ENCODE measurements at regions not wholly inside any gene's neighbourhood (a gene's known extent, or its start where the extent isn't known, plus 50 kb on each side); places are given as distances from the start of the nearest gene placed in this dataset.

DNA sequence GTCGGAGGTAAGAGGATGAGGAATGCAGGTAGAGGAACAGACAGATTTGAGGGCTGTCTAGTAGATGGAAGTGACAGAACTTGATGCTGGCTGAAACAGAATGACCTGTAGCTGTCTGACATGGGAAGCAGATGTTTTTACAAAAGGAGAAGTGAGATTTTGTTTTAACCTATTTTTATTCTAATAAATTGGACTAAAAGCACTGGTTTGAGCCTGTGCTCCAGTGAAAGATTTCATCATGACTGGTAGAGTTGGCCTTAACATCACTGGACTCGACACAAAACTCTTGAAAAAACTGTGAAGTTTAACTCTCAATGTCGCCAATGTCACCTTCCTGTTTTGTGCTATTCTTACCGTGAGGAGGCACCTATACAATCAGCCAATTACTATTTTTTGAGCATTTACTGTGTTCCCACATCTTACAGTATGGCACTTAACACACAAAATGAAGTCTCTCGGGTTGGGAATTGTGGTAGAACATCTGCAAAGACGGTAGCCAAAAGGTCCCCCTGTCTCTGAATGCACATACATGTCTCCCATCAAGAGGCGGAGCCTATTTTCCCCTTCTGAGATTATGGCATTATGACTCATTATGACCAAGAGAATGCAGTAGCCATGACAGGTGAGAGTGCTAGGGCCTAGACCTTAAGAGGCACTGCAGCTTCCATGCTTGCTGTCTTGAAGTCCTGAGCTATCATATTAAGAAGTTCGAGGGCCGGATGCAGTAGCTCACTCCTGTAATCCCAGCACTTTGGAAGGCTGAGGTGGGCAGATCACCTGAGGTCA is 93.2 kb downstream of the FOXF2 start:
- no peak for DNase-seq (ENCODE audit: low read depth, low spot score)

DNA sequence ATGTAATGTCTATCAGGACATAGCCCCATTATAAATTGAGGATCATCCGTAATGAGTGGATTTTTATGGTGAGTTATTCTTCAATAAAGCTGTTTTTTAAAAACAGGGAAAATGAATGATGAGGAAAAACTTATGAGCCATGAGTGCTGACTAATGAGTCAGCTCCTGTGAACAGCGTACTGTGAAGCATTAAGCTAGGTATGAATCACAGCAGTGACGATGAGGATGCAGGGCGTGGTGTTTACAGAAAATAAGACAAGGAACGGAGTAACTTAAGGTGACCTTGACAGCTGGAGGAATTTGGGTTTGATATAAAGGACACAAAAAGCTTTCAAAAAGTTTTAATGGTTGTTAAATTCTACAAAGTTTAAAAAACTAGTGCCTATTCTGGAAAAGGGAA is 96.3 kb downstream of the FOXF2 start:
- DNase-seq (ENCODE audit: low read depth, low spot score), result peak; percentile 18

DNA sequence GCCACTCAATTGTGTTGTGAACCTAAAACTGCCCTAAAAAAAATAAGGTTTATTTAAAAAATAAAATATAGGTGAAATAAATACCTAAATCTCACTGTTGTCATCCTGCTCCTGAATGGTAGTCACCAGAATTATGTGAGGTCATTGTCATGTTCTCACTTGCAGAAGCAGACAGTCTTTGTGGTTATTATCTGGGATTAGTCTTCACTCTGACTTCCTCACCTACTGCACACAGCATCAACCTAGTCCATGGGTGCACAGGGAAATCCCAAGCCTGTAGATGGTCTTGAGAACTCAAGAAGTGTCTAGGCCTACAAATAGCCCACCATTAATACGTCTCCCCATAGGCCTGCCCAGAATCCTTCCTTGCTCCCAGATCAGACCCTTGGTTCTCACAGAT is 97.0 kb downstream of the FOXF2 start:
- no peak for DNase-seq (ENCODE audit: low read depth, low spot score)

DNA sequence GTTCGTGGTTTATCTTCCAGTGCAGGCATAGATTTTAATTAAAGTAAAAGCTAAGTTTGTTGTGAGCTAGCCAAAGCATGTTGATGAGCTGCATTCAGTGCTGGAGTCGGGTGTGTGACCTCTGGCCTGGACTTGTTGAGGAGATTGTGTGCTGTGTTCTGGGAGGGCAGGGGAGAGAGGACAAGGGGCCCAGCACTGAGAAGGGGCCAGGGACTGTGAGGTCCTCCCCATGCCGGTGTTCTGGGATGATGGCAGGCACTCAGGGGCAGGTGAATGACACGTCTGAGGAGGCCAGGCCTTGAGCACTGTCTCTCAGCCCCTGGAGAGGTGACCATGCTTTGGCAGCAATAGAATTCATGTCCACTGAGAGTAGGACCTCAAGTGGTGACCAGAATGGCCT is 97.9 kb downstream of the FOXF2 start:
- no peak for DNase-seq (ENCODE audit: low read depth, low spot score)

- DNase-seq (ENCODE audit: low read depth, low spot score), result no peak
Observed at GRCh38 chr6:1491025-1491424, 101.6 kb downstream of the FOXF2 start.

GRCh38 chr6:1491591-1492319 is 102.4 kb downstream of the FOXF2 start:
- DNase-seq (ENCODE audit: low read depth, low spot score), result no peak

- DNase-seq (ENCODE audit: low read depth, low spot score), result no peak
Observed at GRCh38 chr6:1494671-1495070, 105.3 kb downstream of the FOXF2 start.

- DNase-seq (ENCODE audit: low read depth, low spot score), result no peak
Observed at GRCh38 chr6:1495344-1495743, 106.0 kb downstream of the FOXF2 start.

GRCh38 chr6:1496092-1496491 is 106.7 kb downstream of the FOXF2 start:
- no peak for DNase-seq (ENCODE audit: low read depth, low spot score)

DNA sequence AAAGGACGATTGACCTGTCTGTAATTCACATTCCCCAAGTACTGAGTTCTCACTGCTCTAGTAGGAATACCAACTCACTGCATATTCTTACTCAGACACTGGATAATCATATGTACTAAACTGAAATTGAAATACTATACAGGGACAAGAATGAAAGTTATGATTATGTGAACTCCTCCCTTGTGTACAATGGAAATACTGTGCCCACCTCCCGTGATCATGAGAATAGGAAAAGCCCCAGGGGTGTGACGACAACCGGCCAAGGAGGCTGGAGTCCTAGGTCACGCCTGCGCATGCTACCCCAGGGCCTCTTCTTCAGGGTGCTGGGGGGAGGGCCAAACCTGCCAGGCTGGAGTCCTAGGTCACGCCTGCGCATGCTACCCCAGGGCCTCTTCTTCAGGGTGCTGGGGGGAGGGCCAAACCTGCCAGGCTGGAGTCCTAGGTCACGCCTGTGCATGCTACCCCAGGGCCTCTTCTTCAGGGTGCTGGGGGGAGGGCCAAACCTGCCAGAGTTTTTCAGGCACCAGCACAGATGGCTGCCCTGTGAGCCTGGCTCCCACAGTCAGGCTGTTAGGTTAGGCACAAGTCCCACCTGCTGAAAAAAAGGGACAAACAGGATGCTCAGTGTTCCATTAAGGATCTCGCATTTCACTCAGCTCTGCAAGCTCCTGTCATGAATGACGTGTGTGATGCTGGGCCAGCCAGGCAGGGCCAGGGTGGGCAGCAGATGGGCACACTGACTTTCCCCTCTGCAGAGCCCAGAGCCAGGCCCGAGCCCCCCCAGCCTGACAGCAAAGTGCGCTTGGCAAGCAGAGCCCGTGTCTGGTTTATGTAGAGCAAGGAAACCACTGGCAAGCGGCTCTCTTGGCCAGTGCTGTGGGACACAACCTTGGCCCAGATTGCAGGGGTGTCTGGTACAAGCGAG is 107.7 kb downstream of the FOXF2 start:
- DNase-seq (ENCODE audit: low read depth, low spot score), result no peak

DNA sequence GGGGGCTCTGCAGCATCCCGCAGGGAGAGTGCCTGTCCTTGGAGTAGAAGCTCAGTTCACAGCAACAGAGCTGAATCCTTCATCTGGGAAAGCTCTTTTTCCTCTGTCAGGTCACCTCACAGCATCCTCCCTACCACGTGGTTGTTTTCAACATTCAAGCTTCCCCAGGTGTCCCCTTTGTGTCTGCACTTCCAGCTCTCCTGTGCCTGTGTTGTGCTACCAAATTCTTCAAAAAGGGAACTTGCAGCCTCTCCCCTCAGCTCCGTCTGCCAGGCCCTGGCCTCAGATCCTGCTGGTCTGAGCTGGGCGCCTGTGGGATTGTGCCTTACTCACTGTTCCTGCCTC is 108.4 kb downstream of the FOXF2 start:
- no peak for DNase-seq (ENCODE audit: low read depth, low spot score)

- no peak for DNase-seq (ENCODE audit: low read depth, low spot score)
Observed at GRCh38 chr6:1498491-1499113, 109.2 kb downstream of the FOXF2 start.

GRCh38 chr6:1499777-1500176 is 109.9 kb upstream of the FOXC1 start:
- DNase-seq (ENCODE audit: low read depth, low spot score), result no peak

DNA sequence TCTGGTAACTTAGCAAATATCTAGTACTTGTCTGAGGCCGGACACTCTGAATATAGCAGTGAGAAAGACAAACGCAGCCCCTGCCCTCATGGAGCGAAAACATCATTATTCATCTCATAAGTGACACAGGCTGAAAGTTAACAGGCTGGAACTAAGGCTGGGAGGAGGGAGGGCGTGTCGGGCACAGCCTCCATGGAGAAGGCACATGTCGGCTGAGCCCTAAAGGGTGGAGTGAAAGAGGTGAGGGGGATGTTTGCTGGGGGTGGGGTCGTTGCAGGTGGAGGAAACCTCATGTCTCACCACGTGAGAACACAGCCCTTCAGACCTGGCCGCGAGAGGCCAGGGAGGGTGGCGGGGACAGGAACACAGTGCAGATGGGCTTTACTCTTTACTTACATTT is 108.8 kb upstream of the FOXC1 start:
- DNase-seq (ENCODE audit: low read depth, low spot score), result no peak

DNA sequence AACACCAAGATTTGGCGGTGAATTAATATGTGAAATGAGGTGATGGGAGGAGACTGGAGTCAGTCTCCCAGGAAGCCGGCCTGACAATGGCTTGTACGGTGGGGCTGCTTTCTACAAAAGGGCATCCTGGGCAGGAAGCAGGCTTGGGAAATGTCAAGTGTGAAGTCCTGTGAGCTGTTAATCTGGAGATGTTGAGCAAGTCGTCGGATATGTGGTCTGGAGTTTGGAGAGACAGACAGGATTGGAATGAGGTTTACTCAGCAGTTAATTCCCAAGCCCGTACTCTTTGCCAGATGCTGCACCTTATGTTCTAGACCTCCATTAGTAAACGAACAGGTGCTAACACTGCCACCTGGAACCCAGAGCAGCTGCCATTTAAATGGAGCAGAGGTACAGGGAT is 107.7 kb upstream of the FOXC1 start:
- DNase-seq (ENCODE audit: low read depth, low spot score), result no peak

- DNase-seq (ENCODE audit: low read depth, low spot score), result no peak
Observed at GRCh38 chr6:1503811-1504210, 105.9 kb upstream of the FOXC1 start.

GRCh38 chr6:1504465-1504864 is 105.2 kb upstream of the FOXC1 start:
- DNase-seq (ENCODE audit: low read depth, low spot score), result no peak

DNA sequence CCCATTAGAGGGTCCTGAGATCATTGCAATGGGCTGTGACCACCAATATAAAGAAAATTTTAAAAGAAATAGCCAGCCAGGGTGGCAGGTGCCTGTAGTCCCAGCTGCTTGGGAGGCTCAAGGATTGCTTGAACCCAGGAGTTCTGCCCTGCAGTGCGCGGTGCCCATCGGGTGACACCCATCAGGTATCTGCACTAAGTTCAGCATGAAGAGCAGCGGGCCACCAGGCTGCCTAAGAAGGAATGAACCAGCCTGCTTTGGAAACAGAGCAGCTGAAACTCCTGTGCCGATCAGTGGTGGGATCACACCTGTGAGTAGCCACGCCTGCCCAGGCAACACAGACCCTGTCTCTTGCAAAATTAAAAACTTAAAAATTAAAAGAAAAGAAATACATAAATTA is 102.5 kb upstream of the FOXC1 start:
- no peak for DNase-seq (ENCODE audit: low read depth, low spot score)

DNA sequence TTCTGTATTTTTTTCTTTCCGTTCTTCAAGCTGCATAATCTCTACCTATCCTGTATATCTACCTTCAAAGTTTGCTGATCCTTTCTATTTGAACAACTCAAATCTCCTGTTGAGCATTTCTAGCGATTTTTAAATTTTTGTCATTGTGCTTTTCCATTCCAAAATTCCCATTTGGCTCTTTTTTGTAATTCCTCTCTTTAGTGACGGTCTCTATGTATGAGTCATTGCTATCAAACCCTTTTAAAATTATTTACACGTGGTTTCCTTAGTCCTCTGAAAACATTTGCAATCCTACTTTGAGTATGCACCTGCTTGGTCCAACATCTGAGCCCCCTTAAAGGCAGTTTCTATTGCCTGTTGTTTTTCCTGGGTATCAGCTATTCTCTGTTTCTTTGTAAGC is 100.5 kb upstream of the FOXC1 start:
- DNase-seq (ENCODE audit: low read depth, low spot score), result no peak

DNA sequence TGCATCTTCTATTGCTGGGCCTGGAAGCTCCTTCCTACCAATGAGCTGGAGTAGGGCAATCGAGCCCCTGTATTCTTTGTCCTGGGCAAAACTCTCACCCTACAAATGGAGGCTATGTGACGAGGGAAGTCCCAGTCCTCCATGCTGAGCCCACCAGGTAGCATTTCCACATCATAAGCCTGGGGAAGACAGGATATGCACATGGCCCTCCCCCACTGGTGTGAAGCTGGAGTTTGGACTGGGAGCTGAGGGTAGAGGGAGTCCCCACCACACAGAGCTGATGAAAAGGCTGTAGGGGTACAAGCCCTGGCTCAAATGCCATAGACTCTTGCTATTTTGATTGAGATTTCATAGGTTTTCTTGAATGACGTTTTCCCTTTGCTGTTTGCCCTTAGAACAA is 99.5 kb upstream of the FOXC1 start:
- no peak for DNase-seq (ENCODE audit: low read depth, low spot score)

DNA sequence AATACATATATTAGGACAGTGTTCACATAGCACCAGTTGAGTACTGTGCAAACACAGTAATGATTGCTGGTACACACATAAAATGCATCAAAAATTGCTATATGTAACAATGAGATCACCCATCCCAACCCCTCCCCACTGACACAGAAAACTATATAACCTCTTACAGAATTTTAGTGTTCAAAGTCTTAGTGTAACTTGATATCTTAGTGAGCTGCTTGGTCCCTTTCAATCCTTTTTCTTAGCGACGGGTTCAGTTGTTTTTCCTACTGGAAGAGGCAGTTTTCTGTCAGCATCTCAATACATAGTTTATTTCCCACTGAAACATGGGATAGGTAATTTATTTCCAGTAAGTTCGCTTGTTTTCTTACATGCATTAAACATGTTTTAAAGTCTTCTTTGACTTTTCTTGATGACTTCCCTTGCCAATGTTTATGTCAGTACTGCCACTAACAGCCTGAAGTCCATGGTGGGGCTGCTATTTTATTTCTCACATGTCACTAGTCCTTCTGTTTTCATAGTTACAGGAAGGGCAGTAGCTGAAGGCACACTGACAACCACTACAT is 96.4 kb upstream of the FOXC1 start:
- DNase-seq (ENCODE audit: low read depth, low spot score), result no peak

GRCh38 chr6:1514078-1514477 is 95.6 kb upstream of the FOXC1 start:
- DNase-seq (ENCODE audit: low read depth, low spot score), result no peak

All from smooth muscle cell of the brain vasculature (primary cell).